Endodermal cell (in vitro differentiated cells): ENCODE measurements at regions not wholly inside any gene's neighbourhood (a gene's known extent, or its start where the extent isn't known, plus 50 kb on each side); places are given as distances from the start of the nearest gene placed in this dataset.

Experiments
- DNase-seq: peaks from one replicate; pipeline ENCODE4 v3.0.0-alpha.2; 2017
- H3K27ac ChIP-seq: 2 replicates; pipeline ENCODE4 v1.5.1; 2013; ENCODE audit warnings: mild to moderate bottlenecking, low read depth, low read length, moderate library complexity
- H3K27me3 ChIP-seq: 2 replicates; pipeline ENCODE4 v1.6.1; 2013; ENCODE audit warnings: mild to moderate bottlenecking, low read length, moderate library complexity; ENCODE audit not compliant: insufficient read depth, control insufficient read depth, poor library complexity, severe bottlenecking
- H3K36me3 ChIP-seq: 2 replicates; pipeline ENCODE4 v1.7.0; 2013; ENCODE audit warnings: mild to moderate bottlenecking, low read length, moderate library complexity; ENCODE audit not compliant: control insufficient read depth, insufficient read depth
- H3K4me1 ChIP-seq: one replicate; pipeline ENCODE4 v1.7.0; 2013; ENCODE audit warnings: low read length; ENCODE audit not compliant: control insufficient read depth, insufficient read depth
- H3K4me3 ChIP-seq: 2 replicates; pipeline ENCODE4 v1.5.1; 2013; ENCODE audit warnings: mild to moderate bottlenecking, low read length, moderate library complexity
- H3K9ac ChIP-seq: 2 replicates; pipeline ENCODE4 v1.6.1; 2013; ENCODE audit warnings: mild to moderate bottlenecking, low read length, moderate library complexity; ENCODE audit not compliant: poor library complexity, severe bottlenecking; ENCODE audit errors: extremely low read depth
- H3K9me3 ChIP-seq: 2 replicates; pipeline ENCODE4 v1.6.1; 2013; ENCODE audit warnings: mild to moderate bottlenecking, low read length, moderate library complexity; ENCODE audit not compliant: control insufficient read depth
- H3K27ac Mint-ChIP-seq: 2 replicates; pipeline ENCODE4 v1.8.0; 2020; ENCODE audit warnings: mixed read lengths
- H3K27me3 Mint-ChIP-seq: 2 replicates; pipeline ENCODE4 v1.8.0; 2021; ENCODE audit warnings: mild to moderate bottlenecking, mixed read lengths; ENCODE audit not compliant: insufficient read depth
- H3K36me3 Mint-ChIP-seq: 2 replicates; pipeline ENCODE4 v1.8.0; 2020; ENCODE audit warnings: low read depth, mixed read lengths
- H3K4me1 Mint-ChIP-seq: 2 replicates; pipeline ENCODE4 v1.8.0; 2020; ENCODE audit warnings: mixed read lengths
- H3K4me3 Mint-ChIP-seq: 2 replicates; pipeline ENCODE4 v1.8.0; 2020; ENCODE audit warnings: mild to moderate bottlenecking, moderate library complexity, mixed read lengths
- H3K9me3 Mint-ChIP-seq: 2 replicates; pipeline ENCODE4 v1.8.0; 2020; ENCODE audit warnings: mild to moderate bottlenecking, mixed read lengths
- WGBS, 2 experiments: methylation state at CpG; one replicate each; pipeline versions ENCODE4 v1.1.5 to v1.1.7; 2013; ENCODE audit warnings: missing lambda C conversion rate in 2 of 2, mixed read lengths in 1 of 2; ENCODE audit not compliant: insufficient coverage in 1 of 2, insufficient read length in 1 of 2; 5-methylcytosine and 5-hydroxymethylcytosine counted together
- TF ChIP-seq, protein P1 (sequence below): fragments of 200-600 bp; sonication (generic); conservative IDR thresholded peaks from 2 replicates; pipeline ENCODE4 v1.5.0; 2021; ENCODE audit warnings: antibody characterized with exemption, mild to moderate bottlenecking

DNA sequence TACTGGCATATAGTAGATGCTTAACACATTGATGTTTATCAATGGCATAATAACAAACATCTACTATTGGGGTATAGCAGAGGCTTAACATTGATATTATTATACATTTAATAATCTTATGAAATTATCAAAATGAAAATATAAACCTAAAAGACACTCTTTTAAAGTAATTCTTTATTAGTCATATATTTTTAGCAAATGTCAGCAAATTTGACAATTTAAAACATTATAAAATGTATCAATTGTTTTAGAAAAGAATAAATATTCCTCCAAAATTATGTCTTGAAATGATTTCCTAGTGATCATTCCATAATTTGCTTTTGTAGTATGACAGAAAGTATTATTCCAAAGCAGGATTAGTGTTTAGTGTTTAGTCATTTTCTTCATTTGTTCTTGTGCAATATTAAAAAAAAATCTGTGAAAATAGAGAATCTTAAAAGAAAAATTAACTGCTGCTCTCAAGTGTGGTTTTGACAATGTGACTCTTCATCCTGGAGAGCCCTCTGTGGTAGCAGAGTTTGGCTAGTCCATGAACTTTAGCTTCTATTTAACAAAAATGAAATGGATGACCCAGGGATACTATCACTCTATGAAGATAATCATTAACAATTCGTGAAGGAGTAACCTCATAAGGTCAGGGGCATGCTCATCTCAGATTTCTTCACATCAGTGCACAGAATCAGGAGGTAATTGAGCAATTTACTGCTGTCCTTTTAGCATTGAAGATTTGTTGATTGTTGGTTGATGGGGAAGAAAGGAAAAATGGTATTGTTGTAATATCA lies 1018.5 kb downstream of the LRFN5 start:
- no peaks in the 10 kb centered on the region for H3K27me3 ChIP-seq
- no peak overlapping the region for H3K9ac ChIP-seq
- H3K36me3 ChIP-seq, result no peaks in the 10 kb centered on the region
- Mint-ChIP-seq H3K4me3 (no peak overlapping the region), H3K27me3 (no peaks in the 10 kb centered on the region), H3K9me3 (no peaks in the 10 kb centered on the region), H3K36me3 (no peaks in the 10 kb centered on the region), H3K27ac (no peak overlapping the region), H3K4me1 (peaks cover 7% of the 10 kb centered on the region)
- TF ChIP-seq, protein P1, sequence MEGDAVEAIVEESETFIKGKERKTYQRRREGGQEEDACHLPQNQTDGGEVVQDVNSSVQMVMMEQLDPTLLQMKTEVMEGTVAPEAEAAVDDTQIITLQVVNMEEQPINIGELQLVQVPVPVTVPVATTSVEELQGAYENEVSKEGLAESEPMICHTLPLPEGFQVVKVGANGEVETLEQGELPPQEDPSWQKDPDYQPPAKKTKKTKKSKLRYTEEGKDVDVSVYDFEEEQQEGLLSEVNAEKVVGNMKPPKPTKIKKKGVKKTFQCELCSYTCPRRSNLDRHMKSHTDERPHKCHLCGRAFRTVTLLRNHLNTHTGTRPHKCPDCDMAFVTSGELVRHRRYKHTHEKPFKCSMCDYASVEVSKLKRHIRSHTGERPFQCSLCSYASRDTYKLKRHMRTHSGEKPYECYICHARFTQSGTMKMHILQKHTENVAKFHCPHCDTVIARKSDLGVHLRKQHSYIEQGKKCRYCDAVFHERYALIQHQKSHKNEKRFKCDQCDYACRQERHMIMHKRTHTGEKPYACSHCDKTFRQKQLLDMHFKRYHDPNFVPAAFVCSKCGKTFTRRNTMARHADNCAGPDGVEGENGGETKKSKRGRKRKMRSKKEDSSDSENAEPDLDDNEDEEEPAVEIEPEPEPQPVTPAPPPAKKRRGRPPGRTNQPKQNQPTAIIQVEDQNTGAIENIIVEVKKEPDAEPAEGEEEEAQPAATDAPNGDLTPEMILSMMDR, result no peak
- no peak overlapping the region for H3K4me3 ChIP-seq
- H3K27ac ChIP-seq, result no peak overlapping the region
- DNase-seq, result no peak
- no peaks in the 10 kb centered on the region for H3K4me1 ChIP-seq
- WGBS, 2 experiments, result 92 to 100% methylated on average over 1 of the region's 1 CpG
- H3K9me3 ChIP-seq, result no peaks in the 10 kb centered on the region

DNA sequence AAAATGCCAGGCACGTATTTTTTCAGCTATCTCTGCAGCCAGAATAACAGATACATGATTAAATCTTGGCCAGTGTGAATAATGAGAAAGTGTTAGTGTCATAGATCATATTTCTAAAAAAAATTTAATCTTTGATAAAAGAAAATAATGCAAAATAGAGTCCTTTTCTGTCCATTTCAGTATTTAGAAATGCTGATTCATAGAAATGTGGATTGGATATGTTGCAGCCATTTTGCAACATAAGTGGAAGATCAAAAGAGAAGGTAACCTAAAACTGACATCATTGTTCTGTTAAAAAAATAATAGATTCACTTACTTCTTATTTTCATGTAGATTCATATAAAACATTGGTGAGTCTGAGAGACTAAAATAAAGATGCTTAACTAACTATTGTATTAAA lies 1010.3 kb downstream of the LRFN5 start:
- DNase-seq, result no peak
- H3K36me3 Mint-ChIP-seq, result no peaks in the 10 kb centered on the region
- H3K27ac ChIP-seq, result no peak overlapping the region
- H3K27ac Mint-ChIP-seq, result no peak overlapping the region
- 100% methylated on average over 1 of the region's 1 CpG; no CpG with 5 or more reads in 1 of the 2 experiments for WGBS, 2 experiments
- no peak overlapping the region for H3K9ac ChIP-seq
- H3K4me3 ChIP-seq, result no peak overlapping the region
- no peaks in the 10 kb centered on the region for H3K27me3 ChIP-seq
- H3K9me3 ChIP-seq, result no peaks in the 10 kb centered on the region
- H3K27me3 Mint-ChIP-seq, result no peaks in the 10 kb centered on the region
- TF ChIP-seq, protein P1, result no peak
- no peaks in the 10 kb centered on the region for H3K36me3 ChIP-seq
- no peak overlapping the region for H3K4me3 Mint-ChIP-seq
- H3K4me1 Mint-ChIP-seq, result no peaks in the 10 kb centered on the region
- no peaks in the 10 kb centered on the region for H3K9me3 Mint-ChIP-seq
- no peaks in the 10 kb centered on the region for H3K4me1 ChIP-seq

DNA sequence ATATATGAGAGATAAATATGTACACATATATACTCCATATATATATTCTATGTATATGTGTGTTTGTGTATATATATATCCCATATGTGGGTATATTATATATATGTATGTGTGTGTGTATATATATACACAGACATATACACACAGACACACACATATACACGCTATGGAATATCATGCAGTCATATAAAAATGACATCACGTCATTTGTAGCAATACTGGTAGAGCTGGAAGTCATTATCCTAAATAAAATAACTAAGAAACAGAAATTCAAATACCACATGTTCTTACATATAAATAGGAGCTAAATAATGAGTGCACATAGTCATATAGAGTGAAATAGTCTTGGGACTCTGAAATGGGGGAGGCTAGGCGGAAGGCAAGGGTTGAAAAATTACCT lies 1000.2 kb downstream of the LRFN5 start:
- Mint-ChIP-seq H3K27ac (no peak overlapping the region), H3K4me3 (no peak overlapping the region), H3K9me3 (peaks cover 1% of the 10 kb centered on the region), H3K4me1 (no peaks in the 10 kb centered on the region), H3K36me3 (no peaks in the 10 kb centered on the region), H3K27me3 (no peaks in the 10 kb centered on the region)
- no peak overlapping the region for H3K9ac ChIP-seq
- H3K27ac ChIP-seq, result no peak overlapping the region
- 86% methylated on average over 3 of the region's 3 CpGs; no CpG with 5 or more reads in 1 of the 2 experiments for WGBS, 2 experiments
- no peaks in the 10 kb centered on the region for H3K4me1 ChIP-seq
- no peak overlapping the region for H3K4me3 ChIP-seq
- no peaks in the 10 kb centered on the region for H3K9me3 ChIP-seq
- TF ChIP-seq, protein P1, result no peak
- DNase-seq, result no peak
- H3K36me3 ChIP-seq, result no peaks in the 10 kb centered on the region
- H3K27me3 ChIP-seq, result no peaks in the 10 kb centered on the region
